Cardiac muscle cell (in vitro differentiated cells and primary cell): ENCODE measurements at regions not wholly inside any gene's neighbourhood (a gene's known extent, or its start where the extent isn't known, plus 50 kb on each side); places are given as distances from the start of the nearest gene placed in this dataset.

ENCODE experiments used
- DNase-seq, 2 donors: peaks; one replicate each; pipeline versions ENCODE4 v3.0.0 to v3.0.0-alpha.2; 2010 to 2017; ENCODE audit warnings: low read depth in 1 of 2, low spot score in 1 of 2
- H3K27ac ChIP-seq: fragments of 200-600 bp; sonication (generic); 2 replicates; pipeline ENCODE4 v1.5.1; 2016
- H3K27me3 ChIP-seq: fragments of 200-600 bp; sonication (generic); 2 replicates; pipeline ENCODE4 v1.6.0; 2016; ENCODE audit warnings: control low read depth
- H3K36me3 ChIP-seq: fragments of 200-600 bp; sonication (generic); 2 replicates; pipeline ENCODE4 v1.5.1; 2016; ENCODE audit warnings: control low read depth
- H3K4me1 ChIP-seq: fragments of 200-600 bp; sonication (generic); 2 replicates; pipeline ENCODE4 v1.8.1; 2017; ENCODE audit warnings: low read depth, mild to moderate bottlenecking, mixed run types
- H3K4me3 ChIP-seq: fragments of 200-600 bp; sonication (generic); 2 replicates; pipeline ENCODE4 v1.5.1; 2016; ENCODE audit warnings: mild to moderate bottlenecking
- H3K9me3 ChIP-seq: fragments of 200-600 bp; sonication (generic); 2 replicates; pipeline ENCODE4 v1.5.1; 2017; ENCODE audit warnings: low read depth, mild to moderate bottlenecking, control low read depth
- TF ChIP-seq, protein P1 (sequence below): IDR thresholded peaks from 2 replicates; pipeline ENCODE4 v1.5.1; 2012; ENCODE audit warnings: low read depth, mild to moderate bottlenecking, low read length

DNA sequence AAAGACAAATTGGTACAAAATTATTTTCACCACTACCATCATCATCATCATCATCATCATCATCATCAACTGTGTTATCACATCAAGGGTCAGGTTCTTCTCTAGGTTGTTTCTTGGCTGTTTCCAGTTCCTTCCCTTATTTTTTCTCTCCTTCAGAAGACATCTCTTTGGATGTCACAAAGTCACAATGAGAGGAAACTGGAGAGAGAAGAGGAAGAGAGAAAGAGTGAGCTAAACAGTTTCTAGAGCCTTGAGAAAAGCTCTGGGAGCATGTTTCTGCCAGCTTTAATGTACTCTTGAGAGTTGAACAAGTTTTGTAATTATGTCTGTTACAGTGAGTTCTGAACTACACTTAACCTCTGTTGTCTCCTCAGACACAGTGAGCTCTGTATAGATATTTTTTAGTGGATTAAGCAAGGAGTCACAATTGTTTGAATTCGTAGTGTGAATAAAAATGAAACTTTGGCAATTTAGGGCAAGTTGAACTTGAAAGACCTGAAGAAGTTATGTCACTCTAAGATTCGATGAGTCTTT lies 123.0 kb upstream of the AKIRIN2 start:
- no peaks in the 10 kb centered on the region for H3K27me3 ChIP-seq
- no peak overlapping the region for H3K4me3 ChIP-seq
- no peaks in the 10 kb centered on the region for H3K9me3 ChIP-seq
- DNase-seq: no peak
- H3K4me1 ChIP-seq: no peaks in the 10 kb centered on the region
- no peaks in the 10 kb centered on the region for H3K36me3 ChIP-seq
- TF ChIP-seq, protein P1, sequence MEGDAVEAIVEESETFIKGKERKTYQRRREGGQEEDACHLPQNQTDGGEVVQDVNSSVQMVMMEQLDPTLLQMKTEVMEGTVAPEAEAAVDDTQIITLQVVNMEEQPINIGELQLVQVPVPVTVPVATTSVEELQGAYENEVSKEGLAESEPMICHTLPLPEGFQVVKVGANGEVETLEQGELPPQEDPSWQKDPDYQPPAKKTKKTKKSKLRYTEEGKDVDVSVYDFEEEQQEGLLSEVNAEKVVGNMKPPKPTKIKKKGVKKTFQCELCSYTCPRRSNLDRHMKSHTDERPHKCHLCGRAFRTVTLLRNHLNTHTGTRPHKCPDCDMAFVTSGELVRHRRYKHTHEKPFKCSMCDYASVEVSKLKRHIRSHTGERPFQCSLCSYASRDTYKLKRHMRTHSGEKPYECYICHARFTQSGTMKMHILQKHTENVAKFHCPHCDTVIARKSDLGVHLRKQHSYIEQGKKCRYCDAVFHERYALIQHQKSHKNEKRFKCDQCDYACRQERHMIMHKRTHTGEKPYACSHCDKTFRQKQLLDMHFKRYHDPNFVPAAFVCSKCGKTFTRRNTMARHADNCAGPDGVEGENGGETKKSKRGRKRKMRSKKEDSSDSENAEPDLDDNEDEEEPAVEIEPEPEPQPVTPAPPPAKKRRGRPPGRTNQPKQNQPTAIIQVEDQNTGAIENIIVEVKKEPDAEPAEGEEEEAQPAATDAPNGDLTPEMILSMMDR: no peak
- no peak overlapping the region for H3K27ac ChIP-seq

DNA sequence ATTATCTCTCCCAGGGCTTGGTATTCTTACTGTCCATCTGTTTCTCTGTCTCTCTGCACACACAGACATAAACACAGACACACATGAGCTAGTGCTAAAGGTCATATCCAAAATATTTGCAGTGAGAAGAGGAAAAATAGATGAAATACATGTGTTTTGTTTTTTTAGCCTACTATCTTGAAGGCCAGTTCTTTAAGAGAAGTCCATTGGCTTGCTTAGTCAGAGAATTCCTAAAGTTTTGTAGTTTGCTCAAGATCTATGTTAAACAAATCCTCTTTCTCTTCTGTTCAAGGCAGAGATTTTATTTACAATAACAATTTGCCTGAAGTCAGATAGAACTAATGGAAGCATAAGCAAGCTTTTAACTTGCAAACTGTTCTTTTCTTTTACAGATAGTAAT lies 120.0 kb upstream of the AKIRIN2 start:
- no peaks in the 10 kb centered on the region for H3K36me3 ChIP-seq
- H3K4me3 ChIP-seq: no peak overlapping the region
- no peak overlapping the region for H3K27ac ChIP-seq
- H3K27me3 ChIP-seq: no peaks in the 10 kb centered on the region
- DNase-seq: no peak
- no peaks in the 10 kb centered on the region for H3K4me1 ChIP-seq
- no peaks in the 10 kb centered on the region for H3K9me3 ChIP-seq
- TF ChIP-seq, protein P1: no peak

DNA sequence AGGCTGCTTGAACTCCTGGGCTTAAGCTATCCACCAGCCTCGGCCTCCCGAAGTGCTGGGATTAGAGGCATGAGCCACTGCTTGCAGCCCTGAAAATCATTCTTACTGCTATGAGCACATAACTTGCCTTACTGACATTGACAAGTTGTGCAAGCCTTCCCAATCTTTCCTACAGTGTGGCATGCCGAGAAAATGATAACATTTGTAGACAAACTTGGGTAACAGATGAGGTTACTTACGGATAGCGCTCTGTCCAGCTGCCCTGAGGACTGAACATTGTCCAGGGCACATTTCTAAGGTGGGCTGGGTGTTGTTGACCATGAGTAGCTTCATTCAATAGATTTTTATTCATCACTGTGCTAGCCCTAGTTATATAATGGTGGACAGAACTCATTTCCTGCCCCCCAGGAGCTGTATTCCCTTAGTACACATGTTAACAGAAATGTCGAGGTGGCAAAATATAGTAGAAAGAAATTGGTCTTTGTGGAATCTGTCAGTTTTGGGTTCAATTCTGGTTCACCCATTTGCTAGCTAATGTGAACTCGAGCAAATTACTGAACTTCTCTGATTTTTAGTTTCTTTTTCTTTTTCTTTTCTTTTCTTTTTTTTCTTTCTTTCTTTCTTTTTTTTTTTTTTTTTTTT lies 118.4 kb upstream of the AKIRIN2 start:
- Histone ChIP-seq H3K4me1 (no peaks in the 10 kb centered on the region), H3K36me3 (no peaks in the 10 kb centered on the region), H3K27me3 (no peaks in the 10 kb centered on the region), H3K4me3 (no peak overlapping the region), H3K9me3 (no peaks in the 10 kb centered on the region), H3K27ac (no peak overlapping the region)
- TF ChIP-seq, protein P1: no peak
- DNase-seq: peak in 1 of 2 donors; percentile 19

DNA sequence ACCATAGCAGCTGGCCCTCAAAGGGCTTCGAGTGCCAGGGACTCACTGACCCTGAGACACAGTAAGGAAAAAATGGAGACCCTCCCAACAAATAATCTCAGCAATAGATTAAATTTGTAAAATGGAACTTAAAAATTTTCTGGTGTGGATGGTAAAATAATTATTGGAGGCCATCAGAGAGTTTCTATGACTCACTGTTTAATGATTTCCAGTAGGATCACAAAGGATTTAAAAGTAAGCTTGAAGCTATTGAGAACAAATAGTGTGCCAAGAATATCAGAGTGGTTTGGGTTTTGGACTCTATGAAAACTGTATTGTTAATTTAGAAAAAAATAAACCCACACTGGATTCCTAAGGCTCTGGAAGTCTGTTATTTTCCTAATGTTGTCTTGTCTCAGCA lies 115.2 kb upstream of the AKIRIN2 start:
- TF ChIP-seq, protein P1: no peak
- DNase-seq: no peak
- Histone ChIP-seq H3K4me3 (no peak overlapping the region), H3K27me3 (peaks cover 6% of the 10 kb centered on the region), H3K9me3 (no peaks in the 10 kb centered on the region), H3K27ac (no peak overlapping the region), H3K4me1 (no peaks in the 10 kb centered on the region), H3K36me3 (no peaks in the 10 kb centered on the region)

DNA sequence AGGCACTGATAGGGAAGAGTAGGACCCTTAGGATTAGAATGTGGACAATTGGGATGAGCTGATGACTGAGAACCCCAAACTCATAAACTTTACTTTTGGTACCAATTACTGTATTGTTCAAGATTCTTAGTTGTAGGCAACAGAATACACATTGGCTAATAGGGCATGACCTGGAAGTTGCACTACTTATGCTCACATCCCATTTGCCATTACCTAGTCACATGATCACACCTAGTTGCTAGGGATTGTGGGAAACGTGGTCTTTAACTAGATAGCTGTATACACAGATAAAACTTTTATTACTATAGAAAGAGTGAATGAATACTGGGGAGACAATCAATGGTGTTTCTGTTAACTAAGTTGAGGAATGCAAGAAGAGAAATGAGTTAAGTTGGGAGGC lies 113.4 kb upstream of the AKIRIN2 start:
- no peak for DNase-seq
- no peaks in the 10 kb centered on the region for H3K9me3 ChIP-seq
- no peak overlapping the region for H3K27ac ChIP-seq
- TF ChIP-seq, protein P1: no peak
- H3K36me3 ChIP-seq: no peaks in the 10 kb centered on the region
- H3K4me1 ChIP-seq: no peaks in the 10 kb centered on the region
- peaks cover 6% of the 10 kb centered on the region for H3K27me3 ChIP-seq
- no peak overlapping the region for H3K4me3 ChIP-seq
